NB4 (cell line): ENCODE measurements at regions not wholly inside any gene's neighbourhood (a gene's known extent, or its start where the extent isn't known, plus 50 kb on each side); places are given as distances from the start of the nearest gene placed in this dataset.

Source experiments
- DNase-seq: peaks from one replicate; pipeline ENCODE4 v3.0.0; 2010; ENCODE audit warnings: low read depth
- H3K4me3 ChIP-seq: one replicate; pipeline ENCODE4 v1.5.1; 2011; ENCODE audit warnings: mild to moderate bottlenecking, low read depth, low read length, moderate library complexity
- CTCF ChIP-seq: IDR thresholded peaks from one replicate; pipeline ENCODE4 v1.5.1; 2012; ENCODE audit warnings: low read depth, low read length
- MAX ChIP-seq: IDR thresholded peaks from 2 replicates; pipeline ENCODE4 v1.6.1; 2011; ENCODE audit warnings: low read depth, low read length
- MYC ChIP-seq: IDR thresholded peaks from 2 replicates; pipeline ENCODE4 v1.6.1; 2011; ENCODE audit warnings: low read depth, low read length
- POLR2A ChIP-seq: IDR thresholded peaks from 2 replicates; pipeline ENCODE4 v1.6.1; 2011; ENCODE audit warnings: mild to moderate bottlenecking; ENCODE audit not compliant: insufficient read length; ENCODE audit errors: extremely low read depth

GRCh38 chr10:28241741-28242399 is 61.0 kb downstream of the MPP7 start:
- TF ChIP-seq CTCF: peak; percentile 46
- no peak for TF ChIP-seq POLR2A
- no peak for TF ChIP-seq MYC
- no peak for TF ChIP-seq MAX
- H3K4me3 ChIP-seq: no peak overlapping the region
- peak; percentile 54 for DNase-seq

GRCh38 chr10:28240400-28240799 is 62.5 kb downstream of the MPP7 start:
- no peak for TF ChIP-seq MAX
- no peak for TF ChIP-seq MYC
- H3K4me3 ChIP-seq: no peak overlapping the region
- no peak for DNase-seq

- no peak for TF ChIP-seq POLR2A
- TF ChIP-seq MAX: no peak
- no peak for TF ChIP-seq CTCF
- no peak for TF ChIP-seq MYC
- DNase-seq: no peak
- H3K4me3 ChIP-seq: no peak overlapping the region
Measured at GRCh38 chr10:28236591-28236990, 66.3 kb downstream of the MPP7 start.

GRCh38 chr10:28220811-28221210 is 82.1 kb downstream of the MPP7 start:
- DNase-seq: no peak
- no peak for TF ChIP-seq MYC
- TF ChIP-seq CTCF: no peak
- no peak for TF ChIP-seq MAX
- TF ChIP-seq POLR2A: no peak
- H3K4me3 ChIP-seq: no peak overlapping the region

- no peak for DNase-seq
- no peak overlapping the region for H3K4me3 ChIP-seq
- no peak for TF ChIP-seq CTCF
- no peak for TF ChIP-seq MYC
- no peak for TF ChIP-seq POLR2A
- no peak for TF ChIP-seq MAX
Measured at GRCh38 chr10:28219251-28219650, 83.6 kb downstream of the MPP7 start.

- DNase-seq: no peak
- H3K4me3 ChIP-seq: no peak overlapping the region
- no peak for TF ChIP-seq MYC
- TF ChIP-seq POLR2A: no peak
- TF ChIP-seq CTCF: no peak
- TF ChIP-seq MAX: no peak
Measured at GRCh38 chr10:28217848-28218247, 85.0 kb downstream of the MPP7 start.
